ENCODE measurements at regions not wholly inside any gene's neighbourhood (a gene's known extent, or its start where the extent isn't known, plus 50 kb on each side); places are given as distances from the start of the nearest gene placed in this dataset.

- TF ChIP-seq POLR2A (IDR thresholded peaks at IDR 0.05): no peak
- no peak for TF ChIP-seq CTCF (IDR thresholded peaks at IDR 0.05)
These were observed 134.8 kb upstream of the VRK1 start for GRCh38 chr14:96662116-96662970.

Data from gastroesophageal sphincter (tissue), 3 donors.